GM21515 (cell line): ENCODE measurements at regions not wholly inside any gene's neighbourhood (a gene's known extent, or its start where the extent isn't known, plus 50 kb on each side); places are given as distances from the start of the nearest gene placed in this dataset.

Source experiments
- ATAC-seq: cut with Tn5 transposase; IDR thresholded peaks from one replicate; pipeline ENCODE4 v1.9.1; 2021; ENCODE audit not compliant: unreplicated experiment

- no peak for ATAC-seq
These were observed 295.5 kb downstream of the DTWD2 start for GRCh38 chr5:118692811-118693342.

GRCh38 chr5:118687661-118688621 lies 300.4 kb downstream of the DTWD2 start:
- peak; percentile 69 for ATAC-seq

GRCh38 chr5:118687100-118687499 lies 301.2 kb downstream of the DTWD2 start:
- no peak for ATAC-seq

- no peak for ATAC-seq
These were observed 306.7 kb downstream of the DTWD2 start for GRCh38 chr5:118681655-118682054.

- no peak for ATAC-seq
These were observed 308.9 kb downstream of the DTWD2 start for GRCh38 chr5:118679264-118679940.

GRCh38 chr5:118678746-118679145 lies 309.6 kb downstream of the DTWD2 start:
- no peak for ATAC-seq

- ATAC-seq = no peak
These were observed 313.1 kb downstream of the DTWD2 start for GRCh38 chr5:118675247-118675646.

GRCh38 chr5:118657576-118657975 lies 330.8 kb downstream of the DTWD2 start:
- no peak for ATAC-seq

- no peak for ATAC-seq
These were observed 334.5 kb downstream of the DTWD2 start for GRCh38 chr5:118653872-118654271.

- no peak for ATAC-seq
These were observed 335.2 kb downstream of the DTWD2 start for GRCh38 chr5:118653183-118653582.

GRCh38 chr5:118651002-118651401 lies 337.3 kb downstream of the DTWD2 start:
- no peak for ATAC-seq

- ATAC-seq = no peak
These were observed 340.8 kb downstream of the DTWD2 start for GRCh38 chr5:118647587-118647986.

GRCh38 chr5:118646917-118647316 lies 341.4 kb downstream of the DTWD2 start:
- ATAC-seq = no peak

GRCh38 chr5:118637947-118638670 lies 350.2 kb downstream of the DTWD2 start:
- no peak for ATAC-seq

- ATAC-seq = no peak
These were observed 359.5 kb downstream of the DTWD2 start for GRCh38 chr5:118628660-118629354.

- no peak for ATAC-seq
These were observed 368.1 kb downstream of the DTWD2 start for GRCh38 chr5:118620233-118620632.

- ATAC-seq = no peak
These were observed 368.5 kb downstream of the DTWD2 start for GRCh38 chr5:118619823-118620222.

- peak; percentile 60 for ATAC-seq
These were observed 372.1 kb downstream of the DTWD2 start for GRCh38 chr5:118616281-118616680.

- no peak for ATAC-seq
These were observed 373.5 kb downstream of the DTWD2 start for GRCh38 chr5:118614731-118615456.
